MG63 (cell line): ENCODE measurements at regions not wholly inside any gene's neighbourhood (a gene's known extent, or its start where the extent isn't known, plus 50 kb on each side); places are given as distances from the start of the nearest gene placed in this dataset.
"Not testable (repeated sequence)": the region's sequence is repeated elsewhere in the genome, so short reads cannot be mapped to it uniquely, and the experiment has no call there.

Experiments used
- DNase-seq: peaks from one replicate; pipeline ENCODE4 v3.0.0-alpha.2; 2020
- H3K27me3 ChIP-seq: fragments of 250-450 bp; sonication (Bioruptor Pico); 2 replicates; pipeline ENCODE4 v1.5.1; 2020; ENCODE audit warnings: mild to moderate bottlenecking, moderate library complexity
- H3K36me3 ChIP-seq: fragments of 250-450 bp; sonication (Bioruptor Pico); 2 replicates; pipeline ENCODE4 v1.5.1; 2020; ENCODE audit warnings: mild to moderate bottlenecking, moderate library complexity
- H3K4me3 ChIP-seq: fragments of 250-450 bp; sonication (Bioruptor Pico); 2 replicates; pipeline ENCODE4 v1.5.1; 2020; ENCODE audit warnings: mild to moderate bottlenecking, moderate library complexity
- H3K9me3 ChIP-seq: fragments of 250-450 bp; sonication (Bioruptor Pico); 2 replicates; pipeline ENCODE4 v1.5.1; 2020; ENCODE audit warnings: mild to moderate bottlenecking, moderate library complexity

- Histone ChIP-seq H3K36me3 (no peaks in the 10 kb centered on the region), H3K27me3 (no peaks in the 10 kb centered on the region), H3K4me3 (no peak overlapping the region), H3K9me3 (no peaks in the 10 kb centered on the region)
- no peak for DNase-seq
Measured at GRCh38 chr16:79938575-79938974, 338.0 kb upstream of the MAF start.

DNA sequence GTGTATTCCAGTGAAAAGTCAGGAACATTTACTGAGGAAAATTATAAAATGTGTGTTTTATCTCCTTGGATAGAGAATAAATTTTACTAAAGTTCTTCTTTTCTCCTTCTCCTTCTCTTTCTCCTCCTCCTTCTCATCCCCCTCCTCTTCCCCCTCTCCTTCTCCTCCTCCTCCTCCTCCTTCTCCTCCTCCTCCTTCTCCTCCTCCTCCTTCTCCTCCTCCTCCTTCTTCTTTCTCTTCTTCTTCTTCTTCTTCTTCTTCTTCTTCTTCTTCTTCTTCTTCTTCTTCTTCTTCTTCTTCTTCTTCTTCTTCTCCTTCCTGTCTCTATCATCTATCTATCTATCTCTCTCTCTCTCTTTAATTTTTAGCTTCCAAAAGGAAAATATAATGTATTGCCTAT, 337.1 kb upstream of the MAF start:
- not testable (repeated sequence) for H3K4me3 ChIP-seq, H3K36me3 ChIP-seq, DNase-seq, H3K27me3 ChIP-seq, H3K9me3 ChIP-seq

GRCh38 chr16:79933603-79934002, 333.1 kb upstream of the MAF start:
- DNase-seq: no peak
- H3K27me3 ChIP-seq: no peaks in the 10 kb centered on the region
- H3K4me3 ChIP-seq: no peak overlapping the region
- H3K36me3 ChIP-seq: no peaks in the 10 kb centered on the region
- H3K9me3 ChIP-seq: no peaks in the 10 kb centered on the region

DNA sequence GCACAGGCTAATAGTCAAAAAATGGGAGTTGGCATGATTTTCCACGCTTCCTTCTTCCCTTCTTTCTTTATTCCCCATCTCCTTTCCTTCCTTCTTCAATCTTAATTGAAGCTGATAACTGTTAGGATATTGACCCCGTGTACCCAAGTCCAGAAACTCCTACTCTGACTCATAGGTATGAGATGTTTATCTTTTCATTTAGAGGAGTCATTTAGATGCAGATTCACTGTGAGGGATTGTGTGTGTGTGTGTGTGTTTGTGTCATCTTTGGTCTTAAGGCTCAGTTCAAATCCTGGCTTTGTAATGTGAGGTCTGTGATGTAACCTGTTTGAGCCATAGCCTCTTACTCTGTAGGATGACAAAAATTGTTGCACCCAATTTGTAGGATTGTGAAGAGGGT, 332.0 kb upstream of the MAF start:
- no peak overlapping the region for H3K4me3 ChIP-seq
- H3K27me3 ChIP-seq: no peaks in the 10 kb centered on the region
- H3K36me3 ChIP-seq: no peaks in the 10 kb centered on the region
- no peaks in the 10 kb centered on the region for H3K9me3 ChIP-seq
- no peak for DNase-seq

DNA sequence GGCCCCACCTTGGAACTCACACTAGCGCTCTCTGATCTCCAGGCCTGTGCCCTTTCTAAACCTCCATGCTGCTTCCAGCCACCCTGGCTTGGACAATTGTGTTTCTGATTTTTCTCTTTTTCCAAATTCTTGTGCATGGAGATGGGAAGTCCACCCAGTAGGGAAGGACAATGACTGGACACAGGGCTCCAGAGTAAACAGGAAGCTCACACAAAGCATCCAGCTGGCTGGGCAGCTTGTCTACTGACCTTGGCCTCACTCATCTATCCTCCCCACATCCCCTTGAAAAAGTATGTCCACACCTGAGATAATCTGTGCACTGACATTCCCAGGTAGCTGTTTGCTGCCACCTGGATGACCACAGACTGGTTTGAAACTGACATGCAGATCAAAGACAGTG, 331.2 kb upstream of the MAF start:
- H3K27me3 ChIP-seq: no peaks in the 10 kb centered on the region
- H3K4me3 ChIP-seq: no peak overlapping the region
- no peaks in the 10 kb centered on the region for H3K36me3 ChIP-seq
- no peak for DNase-seq
- no peaks in the 10 kb centered on the region for H3K9me3 ChIP-seq

GRCh38 chr16:79929260-79929965, 328.9 kb upstream of the MAF start:
- Histone ChIP-seq H3K36me3 (no peaks in the 10 kb centered on the region), H3K9me3 (no peaks in the 10 kb centered on the region), H3K4me3 (no peak overlapping the region), H3K27me3 (no peaks in the 10 kb centered on the region)
- peak; percentile 1 for DNase-seq

DNA sequence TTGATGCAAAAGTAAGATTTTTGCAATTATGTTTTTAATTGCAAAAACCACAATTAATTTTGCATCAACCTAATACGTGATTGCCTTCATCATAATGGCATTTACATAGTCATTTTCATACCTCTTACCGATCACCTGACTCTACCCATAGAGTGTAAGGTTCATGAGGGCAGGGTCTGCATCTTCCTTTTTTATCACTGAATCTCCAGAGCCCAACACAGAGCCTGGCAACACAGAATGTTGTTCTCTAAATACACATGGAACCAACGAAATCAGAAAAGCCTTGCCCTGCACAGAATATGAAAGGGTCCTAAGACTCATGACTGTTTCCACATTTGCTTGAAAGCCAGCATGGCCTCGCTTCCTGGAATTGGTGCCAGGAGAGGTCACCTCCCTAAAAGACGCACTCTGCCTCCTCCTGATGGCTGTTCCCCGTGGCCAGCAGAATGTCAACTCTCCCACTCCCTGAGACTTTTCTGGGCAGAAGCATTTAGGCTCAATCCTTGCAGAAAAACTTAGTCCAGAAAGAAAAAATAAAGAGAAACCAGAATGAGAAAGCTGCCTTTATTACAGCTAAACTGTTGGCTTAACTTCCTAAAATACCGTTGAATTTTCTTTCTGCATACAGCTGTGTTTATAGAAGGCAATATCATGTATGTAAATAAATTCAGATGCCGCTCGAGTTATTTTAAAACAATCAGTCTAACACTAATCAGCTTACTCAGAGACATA, 327.8 kb upstream of the MAF start:
- Histone ChIP-seq H3K36me3 (no peaks in the 10 kb centered on the region), H3K4me3 (no peak overlapping the region), H3K9me3 (no peaks in the 10 kb centered on the region), H3K27me3 (no peaks in the 10 kb centered on the region)
- DNase-seq: no peak

GRCh38 chr16:79926451-79927205, 326.1 kb upstream of the MAF start:
- no peaks in the 10 kb centered on the region for H3K36me3 ChIP-seq
- no peak for DNase-seq
- no peaks in the 10 kb centered on the region for H3K9me3 ChIP-seq
- H3K27me3 ChIP-seq: no peaks in the 10 kb centered on the region
- no peak overlapping the region for H3K4me3 ChIP-seq

GRCh38 chr16:79923431-79923830, 322.9 kb upstream of the MAF start:
- no peak for DNase-seq
- Histone ChIP-seq H3K27me3 (no peaks in the 10 kb centered on the region), H3K4me3 (no peak overlapping the region), H3K36me3 (no peaks in the 10 kb centered on the region), H3K9me3 (no peaks in the 10 kb centered on the region)

GRCh38 chr16:79920685-79921084, 320.1 kb upstream of the MAF start:
- Histone ChIP-seq H3K9me3 (no peaks in the 10 kb centered on the region), H3K36me3 (no peaks in the 10 kb centered on the region), H3K4me3 (no peak overlapping the region), H3K27me3 (no peaks in the 10 kb centered on the region)
- no peak for DNase-seq

DNA sequence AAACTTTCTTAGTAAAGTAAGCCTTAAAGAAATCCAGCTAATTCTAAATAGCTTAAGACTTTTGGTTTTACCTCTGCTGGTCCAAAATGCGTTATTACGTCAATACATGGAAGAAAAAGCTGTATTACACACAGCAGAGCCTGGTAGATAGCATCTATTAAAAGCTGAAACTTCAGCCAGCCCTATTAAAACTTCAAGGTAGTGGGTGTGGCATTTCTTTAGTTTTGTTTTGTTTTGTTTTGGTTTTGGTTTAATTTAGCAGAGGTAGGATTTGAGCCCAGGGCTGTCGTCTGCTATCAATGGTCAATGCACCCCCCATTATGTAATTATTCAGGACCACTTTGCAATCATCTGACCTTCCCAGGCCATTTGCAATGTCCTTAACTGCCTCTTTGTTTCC, 318.4 kb upstream of the MAF start:
- H3K4me3 ChIP-seq: no peak overlapping the region
- DNase-seq: no peak
- no peaks in the 10 kb centered on the region for H3K36me3 ChIP-seq
- no peaks in the 10 kb centered on the region for H3K27me3 ChIP-seq
- H3K9me3 ChIP-seq: no peaks in the 10 kb centered on the region

DNA sequence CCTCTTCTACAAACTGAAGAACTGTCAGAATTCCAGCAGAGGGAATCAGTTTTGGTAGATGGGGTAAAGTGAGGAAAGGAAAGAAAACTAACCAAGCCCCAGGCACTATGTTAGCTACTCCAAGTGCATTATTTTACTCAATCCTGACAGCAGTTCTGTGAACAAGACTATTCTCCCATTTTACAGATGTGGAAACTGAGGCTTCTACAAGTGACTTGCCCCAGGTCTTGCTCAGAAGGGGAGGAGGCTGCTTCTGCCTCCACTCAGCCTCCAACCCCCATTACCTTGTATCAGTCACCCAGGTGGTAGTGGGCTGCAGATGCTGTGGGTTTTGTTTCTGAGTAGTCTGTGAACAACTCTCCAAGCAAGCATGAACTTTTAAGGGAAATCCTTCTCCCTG, 315.2 kb upstream of the MAF start:
- no peak for DNase-seq
- Histone ChIP-seq H3K4me3 (no peak overlapping the region), H3K9me3 (no peaks in the 10 kb centered on the region), H3K27me3 (no peaks in the 10 kb centered on the region), H3K36me3 (no peaks in the 10 kb centered on the region)

- no peak overlapping the region for H3K4me3 ChIP-seq
- H3K9me3 ChIP-seq: no peaks in the 10 kb centered on the region
- no peaks in the 10 kb centered on the region for H3K36me3 ChIP-seq
- no peak for DNase-seq
- no peaks in the 10 kb centered on the region for H3K27me3 ChIP-seq
Measured at GRCh38 chr16:79914961-79915720, 314.6 kb upstream of the MAF start.

GRCh38 chr16:79912592-79913310, 312.2 kb upstream of the MAF start:
- no peaks in the 10 kb centered on the region for H3K27me3 ChIP-seq
- no peak for DNase-seq
- H3K9me3 ChIP-seq: no peaks in the 10 kb centered on the region
- no peak overlapping the region for H3K4me3 ChIP-seq
- no peaks in the 10 kb centered on the region for H3K36me3 ChIP-seq

- H3K9me3 ChIP-seq: no peaks in the 10 kb centered on the region
- DNase-seq: no peak
- H3K27me3 ChIP-seq: no peaks in the 10 kb centered on the region
- H3K4me3 ChIP-seq: no peak overlapping the region
- H3K36me3 ChIP-seq: no peaks in the 10 kb centered on the region
Measured at GRCh38 chr16:79911660-79912059, 311.1 kb upstream of the MAF start.

DNA sequence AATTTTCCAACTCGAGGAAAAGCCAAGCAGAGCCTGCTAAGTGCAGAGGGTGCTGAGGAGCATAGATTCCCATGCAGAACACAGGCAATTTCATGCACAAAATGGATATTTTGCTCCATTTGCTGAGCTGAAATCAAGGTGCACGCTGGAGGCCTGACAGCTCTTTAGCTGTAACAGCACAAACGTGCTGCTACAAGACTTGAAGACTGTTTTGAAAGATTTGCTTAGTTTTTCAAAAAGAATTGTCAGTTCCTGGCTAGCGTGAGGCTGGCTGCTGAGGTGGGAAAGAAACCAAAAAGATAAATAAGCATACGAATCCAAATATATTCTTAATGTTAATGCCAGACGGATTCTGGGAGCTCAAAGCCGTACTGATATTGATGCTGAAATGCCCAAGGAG, 309.0 kb upstream of the MAF start:
- no peaks in the 10 kb centered on the region for H3K27me3 ChIP-seq
- H3K9me3 ChIP-seq: no peaks in the 10 kb centered on the region
- DNase-seq: no peak
- H3K36me3 ChIP-seq: no peaks in the 10 kb centered on the region
- H3K4me3 ChIP-seq: no peak overlapping the region
